NCI-H69 (cell line): ENCODE measurements at regions not wholly inside any gene's neighbourhood (a gene's known extent, or its start where the extent isn't known, plus 50 kb on each side); places are given as distances from the start of the nearest gene placed in this dataset.
A peak's percentile ranks its signal among the peaks of the same experiment; 100 is the strongest.
"Not testable (repeated sequence)": the region's sequence is repeated elsewhere in the genome, so short reads cannot be mapped to it uniquely, and the experiment has no call there.

Experiments
- DNase-seq: peaks from one replicate; lab custom pipeline; 2025; lab: John Stamatoyannopoulos, UW

- no peak for DNase-seq
Measured at GRCh38 chr2:8310557-8311455, 371.1 kb upstream of the ID2 start.

- DNase-seq = peak; percentile 69
Measured at GRCh38 chr2:8312221-8312620, 369.6 kb upstream of the ID2 start.

GRCh38 chr2:8312861-8313830, 368.7 kb upstream of the ID2 start:
- peak; percentile 56 for DNase-seq

- no peak for DNase-seq
Measured at GRCh38 chr2:8314063-8314462, 367.8 kb upstream of the ID2 start.

GRCh38 chr2:8315531-8316165, 366.2 kb upstream of the ID2 start:
- no peak for DNase-seq

- DNase-seq = no peak
Measured at GRCh38 chr2:8316356-8316755, 365.5 kb upstream of the ID2 start.

GRCh38 chr2:8317418-8317817, 364.4 kb upstream of the ID2 start:
- DNase-seq = no peak

GRCh38 chr2:8319219-8319618, 362.6 kb upstream of the ID2 start:
- DNase-seq = no peak

- DNase-seq = no peak
Measured at GRCh38 chr2:8320311-8321066, 361.4 kb upstream of the ID2 start.

GRCh38 chr2:8322634-8323033, 359.2 kb upstream of the ID2 start:
- DNase-seq = peak; percentile 49

GRCh38 chr2:8324164-8324856, 357.5 kb upstream of the ID2 start:
- DNase-seq = peak; percentile 43

- DNase-seq = no peak
Measured at GRCh38 chr2:8324901-8325300, 357.0 kb upstream of the ID2 start.

GRCh38 chr2:8327371-8328100, 354.3 kb upstream of the ID2 start:
- no peak for DNase-seq

- DNase-seq = no peak
Measured at GRCh38 chr2:8328217-8328616, 353.6 kb upstream of the ID2 start.

GRCh38 chr2:8329660-8330622, 351.9 kb upstream of the ID2 start:
- no peak for DNase-seq

GRCh38 chr2:8331068-8331467, 350.8 kb upstream of the ID2 start:
- DNase-seq = no peak

GRCh38 chr2:8332646-8333045, 349.2 kb upstream of the ID2 start:
- no peak for DNase-seq

GRCh38 chr2:8333177-8333831, 348.6 kb upstream of the ID2 start:
- no peak for DNase-seq

- not testable (repeated sequence) for DNase-seq
Measured at GRCh38 chr2:8333832-8334187, 348.0 kb upstream of the ID2 start.
